Heart right ventricle (tissue), 16 donors: ENCODE measurements at regions not wholly inside any gene's neighbourhood (a gene's known extent, or its start where the extent isn't known, plus 50 kb on each side); places are given as distances from the start of the nearest gene placed in this dataset.

Source experiments
- ATAC-seq, 8 donors: fragments of 200-7000 bp; cut with Tn5 transposase; one replicate each; pipeline ENCODE4 v1.9.1; 2020; ENCODE audit warnings: mild to moderate bottlenecking in 8 of 8, moderate library complexity in 8 of 8, moderate number of reproducible peaks in 1 of 8
- DNase-seq, 2 donors: peaks; one replicate each; pipeline ENCODE4 v3.0.0-alpha.2; 2020
- H3K27ac ChIP-seq, 10 donors: fragments of 200-600 bp; sonication (generic) in 2 of 10; one replicate each; pipeline versions ENCODE4 v1.5.0 to v1.8.0; 2020 to 2022; ENCODE audit warnings: mild to moderate bottlenecking in 3 of 10
- H3K27me3 ChIP-seq, 7 donors: fragments of 200-600 bp; one replicate each; pipeline ENCODE4 v1.8.0; 2021 to 2022; ENCODE audit warnings: mild to moderate bottlenecking in 2 of 7
- H3K36me3 ChIP-seq, 9 donors: fragments of 200-600 bp; sonication (generic) in 1 of 9; one replicate each; pipeline versions ENCODE4 v1.5.0 to v1.8.0; 2020 to 2022; ENCODE audit warnings: mild to moderate bottlenecking in 2 of 9
- H3K4me1 ChIP-seq, 9 donors: fragments of 200-600 bp; sonication (generic) in 1 of 9; one replicate each; pipeline versions ENCODE4 v1.5.0 to v1.8.0; 2020 to 2022; ENCODE audit warnings: mild to moderate bottlenecking in 4 of 9
- H3K4me3 ChIP-seq, 10 donors: fragments of 200-600 bp; sonication (generic) in 2 of 10; one replicate each; pipeline versions ENCODE4 v1.5.0 to v1.8.0; 2020 to 2022; ENCODE audit warnings: mild to moderate bottlenecking in 7 of 10, moderate library complexity in 2 of 10
- H3K9me3 ChIP-seq, 11 donors: fragments of 200-600 bp in 10 of 11; sonication (generic) in 2 of 11; one replicate each; pipeline versions ENCODE4 v1.5.0 to v1.8.0; 2013 to 2022; ENCODE audit warnings: mild to moderate bottlenecking in 2 of 11, control low read depth in 1 of 11, moderate library complexity in 1 of 11
- CTCF ChIP-seq, 9 donors: fragments of 200-600 bp; sonication (generic) in 2 of 9; IDR thresholded peaks; one replicate each; pipeline versions ENCODE4 v1.5.0 to v1.8.0; 2021 to 2022; ENCODE audit warnings: antibody characterized with exemption in 9 of 9, mild to moderate bottlenecking in 5 of 9, moderate library complexity in 1 of 9
- WGBS, 2 donors: extraction: QIAGEN DNeasy Blood & Tissue Kit; methylation state at CpG; one replicate each; pipeline ENCODE4 v1.1.7; 2013; ENCODE audit warnings: inconsistent platforms in 1 of 2; 5-methylcytosine and 5-hydroxymethylcytosine counted together
- intact Hi-C, 10 donors: fragments of 100-400 bp; cut with DNase I; formaldehyde crosslinking; loops; one replicate each; pipeline versions ENCODE4 v1.11.1 to v1.14.2; 2022
- donor health status: Arrhythmogenic right ventricular cardiomyopathy.
- donor health status: ischemic (EF 13 %, LVEDD 7.1; RV severe dilation, severe dysfunction).
- donor health status: healthy with polysubstance abuse.
- donor health status: DM: no; HTN: yes; CAD: no.
- donor health status: DM: no; HTN: no; CAD: no.
- donor health status: ischemic (EF 25% LVEDD 6.9; RV normal size, moderate dysfunction).
- donor health status: ischemic (EF 25% LVEDD 5.7; RV mildly dilated, moderate dysfunction).
- donor health status: healthy.
- donor health status: DM: yes; HTN: yes; CAD: no.
- donor health status: Ischemic cardiomyopathy.
- donor health status: ischemic (EF 35%, LVEDD 5.7; RV mildly dilated, moderate dysfunction).
- donor health status: nonischemic (EF 11% LVEDD 7.7; RV severe dilation, severe dysfunction).
- donor health status: DM: yes; HTN: yes; CAD: no.
- donor health status: PGD.
- donor health status: ischemic (EF 29% LVEDD 5.4; RV normal size, mild dysfunction).
- donor health status: nonischemic (EF 23%, LVEDD 6.1; RV moderate dilation, normal function).

GRCh38 chr4:60013464-60014184 is 1186.5 kb upstream of the ADGRL3 start:
- Histone ChIP-seq H3K36me3 (no peaks in the 10 kb centered on the region), H3K27ac (no peak overlapping the region), H3K9me3 (peaks cover 0 to 9% (median 0%) of the 10 kb centered on the region in 11 donors), H3K4me3 (no peak overlapping the region), H3K4me1 (no peaks in the 10 kb centered on the region), H3K27me3 (no peaks in the 10 kb centered on the region)
- 83 to 86% methylated on average over 2 of the region's 2 CpGs for WGBS, 2 donors
- DNase-seq (no peak), ATAC-seq (no peak)
- intact Hi-C loops = no loop called here
- no peak for TF ChIP-seq CTCF (IDR thresholded peaks at IDR 0.05)

GRCh38 chr4:60016971-60017370 is 1183.2 kb upstream of the ADGRL3 start:
- H3K4me1 ChIP-seq = peaks cover 0 to 4% (median 0%) of the 10 kb centered on the region in 9 donors
- H3K27ac ChIP-seq = no peak overlapping the region
- H3K4me3 ChIP-seq = no peak overlapping the region
- intact Hi-C loops = no loop called here
- no peak for ATAC-seq
- WGBS, 2 donors = 45 to 57% methylated on average over 1 of the region's 1 CpG
- no peaks in the 10 kb centered on the region for H3K9me3 ChIP-seq
- H3K27me3 ChIP-seq = no peaks in the 10 kb centered on the region
- no peak for TF ChIP-seq CTCF (IDR thresholded peaks at IDR 0.05)
- no peak for DNase-seq
- H3K36me3 ChIP-seq = no peaks in the 10 kb centered on the region

GRCh38 chr4:60019180-60019579 is 1180.9 kb upstream of the ADGRL3 start:
- intact Hi-C loops = no loop called here
- ATAC-seq (no peak), DNase-seq (no peak)
- TF ChIP-seq CTCF (IDR thresholded peaks at IDR 0.05) = no peak
- Histone ChIP-seq H3K4me1 (peaks cover 0 to 4% (median 0%) of the 10 kb centered on the region in 9 donors), H3K27me3 (no peaks in the 10 kb centered on the region), H3K36me3 (no peaks in the 10 kb centered on the region), H3K27ac (no peak overlapping the region), H3K4me3 (no peak overlapping the region), H3K9me3 (no peaks in the 10 kb centered on the region)
- WGBS, 2 donors = 78 to 82% methylated on average over 2 of the region's 2 CpGs

- TF ChIP-seq CTCF (IDR thresholded peaks at IDR 0.05) = no peak
- Histone ChIP-seq H3K4me3 (no peak overlapping the region), H3K27me3 (no peaks in the 10 kb centered on the region), H3K36me3 (no peaks in the 10 kb centered on the region), H3K4me1 (peaks cover 0 to 4% (median 0%) of the 10 kb centered on the region in 9 donors), H3K9me3 (no peaks in the 10 kb centered on the region), H3K27ac (no peak overlapping the region)
- WGBS, 2 donors = 11 to 12% methylated on average over 1 of the region's 1 CpG
- ATAC-seq (peak in 3 of 8 donors; percentile 62 to 84 (median 78)), DNase-seq (no peak)
- intact Hi-C loops = no loop called here
Measured at GRCh38 chr4:60019946-60020345, 1180.2 kb upstream of the ADGRL3 start.
